GM19025 (cell line): ENCODE measurements at regions not wholly inside any gene's neighbourhood (a gene's known extent, or its start where the extent isn't known, plus 50 kb on each side); places are given as distances from the start of the nearest gene placed in this dataset.

Source experiments
- ATAC-seq: cut with Tn5 transposase; IDR thresholded peaks from one replicate; pipeline ENCODE4 v1.9.1; 2021; ENCODE audit warnings: mild to moderate bottlenecking, low read depth, moderate library complexity; ENCODE audit not compliant: unreplicated experiment

DNA sequence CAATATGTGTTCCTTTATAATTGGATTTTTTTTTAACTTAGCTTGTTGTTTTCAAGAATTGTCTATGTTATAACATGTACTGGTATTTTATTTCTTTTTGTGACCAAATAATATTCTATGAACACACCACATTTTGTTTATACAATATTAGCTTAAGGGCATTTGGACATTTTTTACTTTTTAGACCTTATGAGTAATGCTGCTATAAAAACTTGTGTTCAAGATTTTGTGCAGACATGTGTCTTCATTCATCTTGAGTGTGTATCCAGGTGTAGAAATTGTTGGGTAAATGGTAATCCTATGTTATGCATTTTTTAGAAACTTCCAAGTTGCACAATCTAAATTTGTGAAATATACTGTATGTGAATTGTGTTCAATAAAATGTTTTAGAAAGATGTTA is 936.7 kb downstream of the CCSER2 start:
- ATAC-seq = no peak

DNA sequence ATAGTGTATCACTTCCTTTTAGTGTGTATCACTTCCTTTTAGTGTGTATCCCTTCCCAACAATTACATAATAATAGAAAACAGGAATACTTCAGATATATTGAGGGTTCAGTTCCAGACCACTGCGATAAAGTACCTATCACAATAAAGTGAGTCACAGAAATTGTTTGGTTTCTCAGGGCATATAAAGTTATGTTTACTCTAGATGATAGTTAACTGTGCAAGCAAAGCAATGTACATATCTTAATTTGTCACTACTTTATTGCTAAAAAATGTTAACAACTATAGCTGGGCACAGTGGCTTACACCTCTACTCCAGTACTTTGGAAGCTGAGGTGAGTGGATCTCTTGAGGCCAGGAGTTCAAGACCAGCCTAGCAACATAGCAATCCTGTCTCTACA is 938.4 kb downstream of the CCSER2 start:
- no peak for ATAC-seq

DNA sequence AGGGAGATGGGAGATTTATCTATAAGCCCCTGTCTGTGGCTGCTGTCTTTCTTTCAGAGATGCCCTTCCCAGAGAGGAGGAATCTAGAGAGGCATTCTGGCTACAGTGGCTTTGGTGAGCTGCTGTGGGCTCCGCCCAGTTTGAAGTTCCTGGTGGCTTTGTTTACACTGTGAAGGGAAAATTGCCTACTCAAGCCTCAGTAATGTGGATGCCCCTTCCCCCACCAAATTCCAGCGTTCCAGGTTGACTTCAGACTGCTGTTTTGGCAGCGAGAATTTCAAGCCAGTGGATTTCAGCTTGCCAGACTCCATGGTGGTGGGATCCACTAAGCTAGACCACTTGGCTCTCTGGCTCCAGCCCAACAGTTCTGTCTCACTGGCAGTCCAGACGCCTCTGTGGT is 951.6 kb downstream of the CCSER2 start:
- no peak for ATAC-seq

DNA sequence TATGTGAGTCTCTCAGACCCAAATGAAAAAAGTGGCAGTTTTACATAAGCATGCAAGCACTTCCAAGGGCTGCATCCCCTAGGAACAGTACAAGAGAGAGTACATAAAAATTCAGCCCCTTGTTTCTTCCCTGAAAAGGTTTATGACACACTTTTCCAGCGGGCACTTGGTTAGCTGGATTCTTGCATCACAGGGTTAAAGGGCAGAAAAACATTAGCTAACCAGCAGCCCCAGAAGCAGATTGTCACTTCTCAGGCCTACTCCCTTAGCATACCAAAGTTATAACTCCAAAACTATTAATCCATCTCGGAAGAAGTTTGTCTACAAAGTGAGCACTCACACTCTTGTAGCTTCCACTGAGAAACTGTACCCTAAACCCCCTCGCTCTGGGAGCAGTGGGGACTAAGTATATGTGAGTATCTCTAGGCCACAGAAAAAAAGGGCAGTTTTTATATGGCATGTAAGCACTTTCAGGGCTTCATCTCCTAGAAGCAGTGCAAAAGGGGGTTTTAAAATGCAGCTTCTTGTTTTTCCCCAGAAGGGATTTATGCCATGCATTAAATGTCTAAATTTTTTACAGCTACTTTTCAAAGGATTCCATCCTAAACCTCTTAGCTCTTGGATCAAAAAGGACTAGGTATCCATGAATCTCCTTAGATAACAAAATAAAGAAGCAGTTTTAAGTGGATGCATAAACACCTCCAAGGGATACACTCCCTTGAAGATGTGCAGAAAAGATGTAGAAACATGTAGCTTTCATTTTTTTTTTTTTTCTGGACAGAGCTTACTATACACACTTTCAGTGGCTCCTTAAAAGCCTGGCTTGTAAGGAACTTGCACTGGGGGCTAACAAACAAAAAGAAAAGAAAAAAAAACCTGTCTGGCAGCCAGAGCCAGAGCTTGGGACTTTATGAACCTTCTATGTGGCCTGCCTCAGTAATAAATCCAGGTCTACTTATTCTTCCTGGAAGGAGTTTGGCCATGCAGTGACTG is 956.7 kb downstream of the CCSER2 start:
- no peak for ATAC-seq

DNA sequence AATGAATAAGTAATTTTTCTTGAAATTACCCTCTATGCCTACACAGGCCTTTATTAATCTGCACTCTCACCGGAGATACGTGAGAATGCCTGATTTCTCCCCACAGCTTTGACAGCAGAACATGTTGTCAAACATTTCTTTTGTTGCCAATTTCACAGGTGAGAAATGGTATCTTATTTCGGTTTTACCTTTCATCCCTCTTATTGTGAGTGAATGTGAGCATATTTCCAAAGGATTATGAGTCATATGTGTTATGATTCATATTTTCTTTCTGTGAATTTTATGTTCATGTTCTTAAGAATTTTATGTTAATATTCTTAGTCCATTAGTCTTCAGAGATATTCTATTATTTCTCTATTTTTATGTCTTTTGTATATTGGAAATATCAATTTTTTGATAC is 965.1 kb downstream of the CCSER2 start:
- no peak for ATAC-seq

DNA sequence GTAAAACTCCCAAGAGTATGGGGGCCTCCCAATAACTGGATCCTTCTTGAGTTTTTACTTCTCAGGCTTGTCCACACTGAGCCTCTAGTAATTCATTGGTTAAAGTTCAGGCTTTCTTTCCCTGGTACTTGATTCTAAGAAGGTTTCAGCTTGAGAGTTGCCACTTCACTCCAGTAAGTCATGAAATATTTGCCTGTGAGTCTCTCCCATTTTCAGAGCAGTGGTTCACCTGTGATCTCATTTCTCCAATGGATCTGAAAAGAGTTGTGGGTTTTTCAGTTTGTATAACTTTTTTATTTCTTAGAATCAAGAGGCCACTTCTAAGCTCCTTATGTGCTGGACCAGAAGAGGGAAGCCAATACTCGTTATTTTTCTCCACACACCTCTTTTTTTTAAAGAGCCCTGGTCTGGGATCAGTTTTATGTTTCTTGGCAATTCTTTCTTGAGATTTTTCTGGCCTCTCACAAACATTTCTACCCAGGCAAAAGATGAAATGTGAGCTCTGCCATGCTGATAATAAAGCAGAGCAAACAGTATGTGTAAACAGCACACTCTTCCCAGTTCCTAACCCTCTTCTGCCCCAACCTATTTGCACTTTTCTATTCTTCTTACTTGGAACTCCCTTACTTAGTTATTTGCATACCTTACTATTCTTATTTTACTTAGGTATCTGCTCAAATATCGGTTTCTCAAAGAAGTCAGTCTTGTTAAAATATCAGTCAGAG is 983.4 kb downstream of the CCSER2 start:
- no peak for ATAC-seq

DNA sequence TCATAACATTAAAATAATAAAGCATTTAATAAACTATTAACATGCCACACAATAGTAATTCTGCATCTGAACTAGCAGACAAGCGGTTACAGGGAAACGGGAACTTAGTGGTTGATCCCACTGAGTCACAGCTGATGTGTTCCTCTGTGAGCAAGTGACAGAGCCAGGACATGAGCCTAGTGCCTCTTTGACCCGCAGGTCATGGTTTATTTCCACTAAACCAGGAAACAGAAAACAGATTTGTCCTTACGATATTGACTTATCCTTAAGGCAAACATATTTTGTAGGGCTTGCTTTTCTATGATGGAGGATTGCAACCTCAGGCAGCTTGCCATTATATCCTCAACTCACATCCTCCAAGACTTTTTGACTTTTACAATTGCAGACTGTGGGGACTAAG is 987.3 kb downstream of the CCSER2 start:
- no peak for ATAC-seq

DNA sequence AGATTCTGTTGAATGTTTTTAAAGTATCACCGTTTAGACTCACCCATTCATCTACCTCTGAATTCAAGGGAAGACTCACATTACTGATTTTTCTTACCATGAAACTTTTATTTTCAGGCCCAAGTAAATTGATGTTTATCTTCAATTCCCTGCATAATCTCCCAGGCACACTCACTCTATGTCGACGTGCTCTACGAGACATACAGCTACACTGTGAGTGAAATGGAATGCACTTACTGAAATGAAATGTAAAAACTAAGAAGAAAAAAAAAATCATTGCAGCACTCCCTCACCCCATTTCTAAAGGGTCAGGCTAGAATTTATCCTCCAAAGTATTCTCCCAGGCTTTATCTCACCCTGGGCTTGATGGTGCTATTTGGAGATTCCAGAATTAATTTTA is 987.9 kb downstream of the CCSER2 start:
- no peak for ATAC-seq

DNA sequence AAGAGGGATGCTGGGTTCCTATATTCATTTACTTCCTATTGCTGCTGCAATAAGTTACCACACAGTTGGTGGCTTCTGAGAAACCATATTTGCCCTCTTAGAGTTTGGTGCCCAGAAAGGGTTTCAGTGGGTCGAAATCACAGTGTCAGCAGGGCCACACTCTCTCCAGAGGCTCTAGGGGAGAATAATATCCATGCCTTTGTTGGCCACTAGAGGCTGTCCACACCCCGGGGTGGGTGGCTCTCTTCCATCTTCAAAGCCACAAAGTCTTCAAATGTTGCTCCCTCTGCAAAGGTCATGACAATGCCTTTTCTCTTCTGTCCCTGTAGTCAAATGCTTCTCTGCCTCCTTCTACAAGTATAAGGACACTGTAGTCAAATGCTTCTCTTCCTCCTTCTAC is 989.4 kb downstream of the CCSER2 start:
- no peak for ATAC-seq

DNA sequence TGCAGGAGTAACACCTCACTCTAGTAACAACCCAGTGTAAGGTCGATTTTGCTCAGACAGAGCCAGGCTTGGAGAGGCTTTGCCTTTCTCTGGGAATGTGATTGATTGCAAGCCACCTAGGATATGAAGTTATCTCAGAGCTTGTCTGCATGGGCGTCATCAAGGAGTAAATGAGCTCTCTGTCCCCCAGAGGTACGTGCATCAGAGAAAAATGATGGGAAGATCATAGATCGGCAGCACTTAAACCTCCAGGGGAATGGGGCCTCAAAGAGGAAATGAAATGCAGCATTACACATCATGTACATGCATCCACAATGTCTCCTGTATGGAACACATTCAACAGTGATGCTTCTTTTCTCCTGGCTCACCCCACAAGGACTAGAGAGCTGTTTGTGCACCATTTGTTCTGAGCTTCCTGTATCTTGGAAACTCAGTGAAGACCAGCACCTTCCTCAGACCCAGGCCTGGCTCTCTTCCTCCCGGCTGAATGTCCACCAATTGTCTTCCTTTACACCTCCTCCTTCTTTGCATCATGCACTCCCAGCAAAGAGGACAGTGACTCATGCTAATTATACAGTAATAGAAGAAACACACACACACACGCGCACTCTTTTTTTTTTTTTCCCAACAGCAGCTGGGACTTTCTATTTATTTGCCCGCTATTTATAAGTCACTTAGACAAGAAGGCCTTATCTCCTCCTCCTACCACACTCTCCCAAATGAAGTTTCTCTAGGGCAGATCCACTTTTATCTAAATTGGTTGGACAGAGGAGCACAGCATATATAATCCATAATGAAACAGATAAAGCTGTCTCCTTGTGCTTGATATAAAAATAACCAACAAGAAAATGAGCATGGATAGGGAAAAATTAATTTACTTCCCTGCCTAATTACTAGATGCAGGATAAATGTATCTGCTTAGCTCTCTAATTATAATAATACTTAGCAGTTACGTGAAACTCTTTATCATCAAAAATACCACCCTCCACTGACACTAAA is 990.7 kb downstream of the CCSER2 start:
- ATAC-seq = no peak

DNA sequence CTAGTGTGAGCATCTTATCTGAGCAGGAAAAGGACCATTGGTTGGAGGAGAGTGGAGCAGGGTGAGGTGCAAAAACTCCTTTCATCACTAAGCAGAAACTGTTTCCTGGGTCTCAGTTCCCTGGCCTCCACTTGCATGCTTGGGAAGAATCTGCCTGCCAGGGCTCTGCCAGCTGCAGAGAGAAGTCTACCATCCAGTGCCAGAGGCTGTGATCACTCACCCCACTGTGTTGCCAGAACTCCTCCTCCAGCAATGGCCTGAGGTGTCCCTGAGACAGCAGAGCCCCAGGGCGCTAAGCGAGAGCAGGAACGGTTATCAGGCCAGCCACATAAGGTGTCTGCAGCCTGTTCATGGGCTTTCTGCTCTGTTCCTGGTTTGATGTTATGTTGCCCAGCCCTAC is 991.4 kb downstream of the CCSER2 start:
- ATAC-seq = no peak

DNA sequence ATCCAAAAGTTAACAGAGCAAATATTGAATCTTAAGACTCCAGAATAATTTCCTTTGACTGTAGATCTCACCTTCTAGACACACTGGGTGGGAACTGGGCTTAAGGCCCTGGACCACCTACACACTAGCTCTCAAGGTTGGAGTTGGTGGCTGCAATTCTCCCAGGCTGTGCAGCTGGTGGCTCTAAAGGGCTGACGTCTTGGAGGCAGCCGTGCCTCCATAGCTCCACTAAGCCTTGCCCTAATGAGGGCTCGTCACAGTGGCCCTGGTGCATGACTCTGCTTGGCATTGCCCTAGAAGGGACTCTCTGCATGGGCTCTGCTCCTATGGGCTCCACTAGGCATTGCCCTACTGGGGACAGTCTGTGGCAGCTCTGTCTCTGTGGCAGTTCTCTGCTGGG is 1005.2 kb downstream of the CCSER2 start:
- no peak for ATAC-seq

DNA sequence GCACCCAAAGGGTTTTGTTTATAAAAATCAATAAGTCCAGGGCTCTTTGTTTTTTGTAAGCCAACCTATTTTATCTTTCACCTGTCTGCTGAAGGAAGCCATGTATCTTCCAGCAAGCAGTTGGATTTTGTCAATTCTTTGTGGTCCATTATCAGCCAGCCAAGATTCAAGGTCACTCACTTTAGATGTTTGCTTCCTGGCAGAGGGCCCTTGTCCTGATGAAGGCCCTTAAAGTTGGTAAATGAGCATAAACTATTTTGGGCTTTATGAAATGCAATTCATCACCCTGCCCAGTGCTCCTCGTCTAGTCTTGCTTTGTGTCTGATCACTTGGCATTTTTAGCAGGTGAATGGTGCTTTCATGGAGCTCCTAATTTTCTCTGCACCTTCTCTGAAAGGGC is 1004.2 kb downstream of the GRID1 start:
- ATAC-seq = no peak

DNA sequence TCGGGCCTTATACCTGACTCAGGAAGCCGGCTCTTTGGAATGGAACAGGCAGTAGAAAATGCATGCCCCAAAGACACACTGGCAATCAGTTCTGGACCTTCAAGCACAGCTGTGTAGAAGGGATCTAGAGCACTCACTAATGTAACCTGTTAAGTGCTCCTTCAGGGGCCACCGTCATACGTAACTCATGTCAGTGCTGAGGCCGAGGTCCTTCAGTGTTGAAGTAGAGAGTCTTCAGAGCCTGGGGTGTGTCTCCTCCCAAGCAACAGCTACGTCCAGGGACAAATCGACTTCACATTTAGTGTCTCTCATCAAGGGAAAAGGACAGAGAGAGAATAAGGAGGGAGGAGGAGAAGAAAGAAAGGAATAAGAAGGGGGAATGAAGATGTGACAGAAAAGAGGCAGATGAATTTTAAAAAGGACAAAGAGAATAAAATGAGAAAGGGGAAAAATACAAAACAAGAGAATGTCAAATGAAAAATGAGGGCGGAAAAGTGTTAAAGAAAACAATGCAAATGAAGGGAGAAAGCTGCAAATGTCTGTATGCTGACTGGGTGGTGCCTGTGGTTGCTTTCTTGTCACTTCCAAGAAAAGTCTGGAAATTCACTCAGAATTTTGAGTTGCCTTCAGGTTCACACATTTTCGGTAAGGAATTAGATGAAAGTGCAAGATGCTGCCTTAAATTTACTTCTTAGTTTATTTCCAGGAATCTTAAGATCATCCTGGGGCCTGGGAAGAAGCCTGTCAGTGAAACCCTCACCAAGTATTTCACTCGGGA is 989.4 kb downstream of the GRID1 start:
- no peak for ATAC-seq

DNA sequence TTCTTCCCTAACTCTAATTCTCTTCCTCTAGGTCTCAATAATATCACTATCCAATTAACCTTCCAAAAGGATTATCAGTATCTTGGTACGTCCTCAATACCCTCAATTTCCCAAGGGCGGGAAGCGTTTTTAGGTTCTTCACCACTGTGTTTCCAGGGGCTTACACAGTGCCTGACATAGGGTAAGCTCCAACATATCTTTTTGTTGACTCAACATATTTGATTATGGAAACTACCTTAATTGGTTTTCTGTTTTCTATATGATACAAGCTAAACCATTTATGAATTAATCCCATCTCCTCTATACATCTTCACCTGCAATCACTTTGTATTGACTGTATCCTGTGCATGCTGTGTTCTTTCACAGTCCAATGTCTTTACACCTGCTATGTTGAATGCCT is 987.3 kb downstream of the GRID1 start:
- ATAC-seq = no peak

DNA sequence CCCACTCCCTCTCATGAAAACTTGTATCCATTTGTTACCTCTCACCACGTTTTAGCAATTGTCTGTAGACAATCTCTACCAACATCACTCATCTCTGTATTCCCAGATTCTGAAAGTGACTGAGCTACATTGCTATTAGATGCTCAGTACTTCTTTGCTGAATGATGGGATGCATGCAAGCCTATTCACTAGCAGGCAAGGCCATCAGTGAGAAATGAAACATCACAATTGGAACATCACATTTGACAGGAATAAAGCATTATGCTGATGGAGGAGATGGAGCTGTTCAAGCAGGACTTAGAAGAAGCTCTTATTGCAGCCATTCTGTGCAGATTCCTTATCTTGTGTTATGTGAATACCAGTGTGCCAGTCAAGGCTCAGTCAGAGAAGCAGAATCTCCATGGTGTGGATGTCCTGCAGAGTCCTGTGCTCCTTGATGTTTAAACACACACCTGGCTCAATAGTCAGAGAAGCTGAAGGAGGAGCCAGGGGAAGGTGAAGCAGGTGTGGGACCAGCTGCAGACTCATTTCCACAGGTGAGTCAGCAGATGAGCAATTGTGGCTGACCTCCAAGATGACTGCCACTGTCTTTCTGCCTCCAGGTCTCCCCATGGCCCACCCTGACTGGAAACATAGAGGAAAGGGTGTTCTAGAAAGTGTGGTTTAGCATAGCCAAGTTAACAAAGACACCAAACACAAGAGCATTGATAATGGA is 965.5 kb downstream of the GRID1 start:
- no peak for ATAC-seq

DNA sequence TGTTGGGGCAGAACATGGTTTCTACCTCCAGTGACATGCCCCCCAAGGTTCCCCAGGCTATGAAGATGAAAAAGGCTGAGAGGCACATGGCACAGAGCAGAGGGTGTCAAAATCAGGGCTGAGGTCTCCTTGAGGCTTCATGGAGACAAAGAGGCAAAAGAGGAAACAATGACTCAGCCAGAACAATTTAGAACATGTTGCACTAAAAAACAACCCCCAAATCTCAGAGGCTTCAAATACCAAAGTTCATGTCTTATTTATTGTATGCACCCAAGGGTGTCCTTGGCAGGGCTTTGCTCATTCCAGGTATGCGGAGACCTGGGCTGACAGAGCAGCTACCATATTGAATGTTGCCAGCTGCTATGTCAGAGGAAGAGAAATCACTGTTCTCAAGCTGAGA is 964.1 kb downstream of the GRID1 start:
- ATAC-seq = no peak

DNA sequence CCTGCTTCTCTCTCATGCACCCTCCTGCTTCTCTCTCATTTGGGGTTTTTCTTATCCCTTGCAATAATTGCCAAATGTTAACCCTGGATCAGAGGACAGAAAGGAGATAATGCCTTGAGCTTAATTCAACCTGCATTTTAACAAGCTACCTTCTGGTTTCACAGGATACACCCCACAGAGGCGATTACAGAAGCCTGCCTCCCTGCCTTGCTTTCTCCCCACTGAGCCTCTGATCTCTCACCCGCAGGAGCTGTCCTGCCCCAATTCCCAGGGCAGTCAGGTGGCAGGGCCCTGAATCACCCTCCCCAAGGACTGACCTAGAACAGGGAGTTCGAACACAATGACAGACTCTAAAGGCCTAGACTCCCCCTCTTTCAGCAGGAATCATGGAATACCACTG is 959.5 kb downstream of the GRID1 start:
- ATAC-seq = no peak

DNA sequence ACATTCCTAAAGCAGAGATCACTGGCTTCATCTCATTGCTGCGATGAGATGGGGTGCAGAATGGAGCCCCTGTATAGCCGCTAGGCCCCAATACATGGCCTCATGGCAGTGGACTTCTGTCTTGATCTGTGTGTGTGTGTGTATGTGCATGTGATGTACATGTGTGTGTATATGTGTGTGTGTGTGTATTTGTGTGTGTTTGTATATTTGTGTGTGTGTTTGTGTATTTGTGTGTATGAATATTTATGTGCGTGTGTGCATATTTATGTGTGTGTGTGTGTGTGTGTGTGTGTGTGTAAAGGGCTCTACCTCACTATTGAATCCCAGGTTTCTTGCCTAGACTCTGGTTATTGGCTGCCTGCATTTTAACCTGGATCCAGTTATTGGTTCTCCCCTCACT is 958.2 kb downstream of the GRID1 start:
- no peak for ATAC-seq
